GM21526 (cell line): ENCODE measurements at regions not wholly inside any gene's neighbourhood (a gene's known extent, or its start where the extent isn't known, plus 50 kb on each side); places are given as distances from the start of the nearest gene placed in this dataset.

ENCODE experiments used
- ATAC-seq: cut with Tn5 transposase; IDR thresholded peaks from one replicate; pipeline ENCODE4 v1.9.1; 2021; ENCODE audit warnings: moderate library complexity; ENCODE audit not compliant: unreplicated experiment, low FRiP score

DNA sequence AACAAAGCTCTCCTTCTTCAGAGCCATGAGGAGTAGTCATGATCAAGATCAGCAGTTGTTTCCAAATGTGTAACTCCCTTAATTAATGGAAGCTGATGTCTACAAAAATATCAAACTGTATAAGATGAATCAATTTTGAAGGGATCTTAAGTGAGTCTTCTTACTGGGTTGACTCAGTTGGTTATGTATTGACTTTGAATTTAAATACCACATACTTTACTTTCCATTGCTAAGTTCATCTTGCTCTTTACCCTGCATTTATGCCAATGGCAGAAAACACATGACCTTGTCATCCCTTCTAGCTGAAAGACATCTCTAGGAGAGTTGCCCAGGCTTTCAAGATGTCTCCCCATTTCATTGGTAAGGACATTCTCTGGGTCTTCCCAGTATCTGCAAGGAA lies 123.2 kb upstream of the STMND1 start:
- ATAC-seq = no peak

DNA sequence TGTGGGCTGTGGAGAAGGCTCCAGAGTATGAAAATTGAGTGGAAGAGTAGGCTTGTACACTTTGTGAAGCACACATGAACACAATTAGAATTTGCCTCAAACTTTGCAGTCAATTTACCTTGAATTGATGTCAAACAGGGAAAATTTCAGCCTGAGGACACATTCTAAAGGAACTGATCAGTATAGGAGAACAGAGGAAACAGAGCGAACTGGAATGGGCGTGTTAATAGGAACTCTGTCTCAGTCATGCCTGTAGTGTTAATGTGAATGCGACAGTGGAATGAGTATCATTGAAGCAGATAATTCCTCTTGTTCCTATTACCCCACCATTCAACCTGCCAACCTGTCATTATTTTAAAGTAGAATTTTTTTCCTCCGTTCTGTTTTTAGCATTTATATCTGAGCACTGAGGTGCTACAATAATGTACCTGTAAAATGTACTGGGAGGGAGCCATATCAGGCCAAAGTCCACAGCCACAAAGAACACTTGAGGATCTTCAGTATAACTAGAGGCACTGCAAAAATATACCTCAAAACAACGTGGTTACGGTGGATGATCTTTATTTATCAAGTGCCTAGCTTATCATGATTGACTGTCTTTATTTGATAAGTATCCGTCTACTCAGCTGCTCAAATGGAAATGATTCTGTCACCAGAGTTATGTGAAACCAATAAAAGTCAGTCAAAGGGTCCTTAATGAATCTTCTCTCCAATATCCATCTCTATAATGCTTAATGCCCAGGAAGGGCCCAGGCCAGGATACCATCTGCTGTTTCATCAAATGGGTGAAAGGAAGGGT lies 125.3 kb upstream of the STMND1 start:
- no peak for ATAC-seq

DNA sequence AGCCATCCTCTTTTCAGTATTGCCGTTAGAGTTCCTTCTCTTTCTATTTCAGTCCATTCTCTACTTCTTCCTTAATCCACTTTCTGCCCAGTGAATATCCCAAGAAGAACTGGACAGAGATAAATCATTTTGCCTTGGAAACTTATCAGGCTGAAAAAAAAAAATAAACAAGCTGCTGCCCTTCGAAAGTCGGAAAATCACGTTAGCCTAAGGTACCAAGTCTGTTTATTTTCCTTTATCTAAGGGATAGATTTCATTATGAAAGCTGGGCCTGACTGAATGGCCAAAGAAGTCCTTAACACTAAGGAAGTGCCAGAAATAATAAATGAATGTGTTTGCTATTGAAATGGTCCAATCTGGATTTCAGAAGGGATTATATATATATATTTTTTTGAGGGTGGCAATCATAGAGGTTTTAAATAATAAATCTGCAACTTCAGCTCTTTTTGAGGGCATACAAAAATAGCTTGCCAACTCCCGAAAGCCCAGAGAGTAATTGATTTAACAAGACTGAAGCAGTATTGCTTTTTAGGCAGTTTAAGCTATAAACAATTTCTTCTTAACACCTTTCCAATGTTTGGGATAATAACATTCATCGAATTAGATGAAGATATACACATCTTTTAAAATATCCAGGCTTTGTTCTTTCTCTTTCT lies 127.0 kb upstream of the STMND1 start:
- ATAC-seq = no peak

DNA sequence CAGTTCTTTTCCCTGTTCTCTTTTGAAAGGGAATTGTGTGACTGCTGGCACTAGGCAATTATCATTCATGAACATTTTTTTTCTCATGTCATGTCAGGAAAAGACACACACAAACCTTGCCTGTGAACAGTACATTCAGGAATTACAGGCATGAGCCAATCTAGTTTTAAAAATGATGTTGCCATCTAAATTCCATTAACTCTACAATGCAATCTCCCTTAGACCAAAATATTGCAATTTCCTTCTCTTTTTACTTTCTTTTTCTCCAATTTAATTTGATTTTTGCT lies 127.5 kb upstream of the STMND1 start:
- no peak for ATAC-seq

DNA sequence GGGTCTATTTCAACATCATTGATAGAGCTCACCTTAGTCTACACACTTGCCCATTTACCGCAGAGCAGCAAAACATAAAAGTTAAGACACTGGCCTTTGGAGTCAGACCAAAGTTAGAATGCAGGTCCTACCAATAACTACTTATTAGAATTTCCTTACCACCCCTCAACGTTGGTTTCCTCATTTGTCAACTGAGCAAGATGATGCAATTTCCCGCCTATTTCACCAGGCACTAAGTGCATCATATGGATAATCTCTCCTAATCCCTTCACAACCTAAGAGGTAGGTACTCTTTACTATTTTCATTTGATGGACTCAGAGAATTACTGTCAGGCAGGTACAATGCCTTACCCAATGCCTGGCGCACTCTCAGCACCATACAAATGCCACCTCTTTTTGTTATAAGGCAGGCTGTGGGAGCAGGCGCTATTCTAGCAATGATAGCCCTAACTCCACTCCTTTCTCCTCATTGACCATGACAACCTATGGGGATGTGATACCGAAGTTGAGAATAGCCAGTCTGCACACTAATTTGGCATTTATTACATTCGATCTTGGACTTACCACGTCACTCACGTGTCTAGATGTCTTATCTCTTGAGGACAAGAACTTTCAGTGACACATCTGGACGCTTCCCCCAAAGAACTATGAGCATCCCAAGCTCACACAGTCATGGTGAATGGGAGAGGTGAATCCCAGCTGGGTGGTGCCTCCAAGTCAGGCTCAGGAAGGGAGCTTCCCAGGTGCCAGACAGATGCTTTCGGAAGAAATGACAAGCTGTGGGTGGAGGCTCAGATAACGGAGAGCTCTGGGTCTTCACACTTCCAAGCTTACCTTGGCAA lies 128.1 kb upstream of the STMND1 start:
- ATAC-seq = no peak

DNA sequence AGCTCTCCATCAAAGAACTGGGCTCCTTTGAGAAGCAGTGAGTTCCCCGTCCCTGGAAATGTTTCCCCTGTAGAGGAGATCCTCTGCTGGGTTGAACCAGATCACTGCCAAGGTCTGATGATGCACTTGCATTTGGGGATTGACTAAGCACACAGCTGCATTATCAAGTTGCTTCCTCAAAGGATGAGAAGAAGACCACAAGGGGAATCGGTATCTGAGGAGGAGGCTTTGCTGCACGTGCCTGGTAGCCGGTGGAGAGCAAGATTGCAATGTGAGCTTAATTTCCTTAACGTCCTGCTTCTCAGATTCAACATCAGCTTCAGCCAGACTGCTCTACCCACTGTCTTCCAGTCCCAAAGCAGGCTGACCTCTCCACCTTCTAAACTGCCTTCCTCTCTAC lies 128.8 kb upstream of the STMND1 start:
- no peak for ATAC-seq

DNA sequence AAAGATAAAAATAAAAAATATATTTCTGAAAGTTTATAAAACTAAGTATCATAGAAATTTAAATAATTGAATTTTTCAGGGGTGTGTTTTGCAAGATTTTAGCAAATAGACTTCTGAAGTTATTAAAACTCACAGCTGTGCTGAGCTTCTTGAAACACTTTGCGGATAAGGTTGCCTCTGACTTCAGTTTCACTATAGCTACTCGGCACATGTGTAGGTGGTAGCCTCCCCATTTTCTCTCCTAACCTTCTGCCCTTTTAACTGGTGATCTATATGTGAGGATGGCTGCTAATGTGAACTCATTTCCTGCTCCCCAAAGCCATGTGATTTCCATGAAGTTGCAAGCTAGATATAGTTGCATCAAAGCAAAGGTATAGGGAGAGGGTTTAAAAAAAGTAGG lies 129.3 kb upstream of the STMND1 start:
- ATAC-seq = no peak

DNA sequence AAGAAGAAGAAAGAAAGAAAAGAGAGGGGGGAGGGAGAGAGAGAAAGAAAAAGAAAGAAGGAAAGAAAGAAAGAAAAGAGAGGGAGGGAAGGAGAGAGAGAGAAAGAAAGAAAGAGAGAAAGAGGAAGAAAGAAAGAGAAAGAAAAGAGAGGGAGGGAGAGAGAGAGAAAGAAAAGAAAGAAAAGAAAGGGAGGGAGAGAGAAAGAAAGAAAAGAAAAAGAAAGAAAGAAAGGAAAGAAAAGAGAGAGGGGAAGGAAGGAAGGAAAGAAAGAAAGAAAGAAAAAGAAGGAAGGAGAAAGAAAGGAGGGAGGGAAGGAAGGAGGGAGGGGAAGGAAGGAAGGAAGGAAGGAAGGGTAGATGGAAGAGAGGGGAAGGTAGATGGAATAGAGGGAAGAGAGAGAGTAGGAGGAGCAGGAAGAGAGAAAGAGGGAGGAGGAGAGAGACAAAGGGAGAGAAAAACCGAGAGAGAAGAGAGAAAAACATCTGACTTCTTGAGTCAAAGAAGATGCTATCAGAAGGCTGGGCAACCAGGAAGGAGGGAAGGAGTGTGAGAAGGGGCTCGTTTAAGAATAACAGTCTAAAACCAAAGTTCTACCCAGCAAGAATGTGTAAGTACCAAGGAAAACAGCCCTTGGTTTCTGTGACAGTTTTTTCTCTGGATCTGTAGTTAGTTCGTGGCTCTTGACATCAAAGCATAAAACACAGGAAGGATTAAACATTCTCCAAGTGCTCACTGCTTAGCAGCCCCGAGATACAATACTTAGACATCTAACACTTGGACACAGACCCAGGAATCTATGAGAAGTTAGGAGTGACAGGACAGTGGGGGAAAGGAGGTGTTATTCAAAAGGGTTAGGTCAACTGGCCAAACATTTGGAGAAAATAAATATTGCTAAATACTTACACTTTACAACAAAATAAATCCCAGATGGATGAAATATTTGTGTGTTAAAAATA lies 131.9 kb upstream of the STMND1 start:
- ATAC-seq = no peak

DNA sequence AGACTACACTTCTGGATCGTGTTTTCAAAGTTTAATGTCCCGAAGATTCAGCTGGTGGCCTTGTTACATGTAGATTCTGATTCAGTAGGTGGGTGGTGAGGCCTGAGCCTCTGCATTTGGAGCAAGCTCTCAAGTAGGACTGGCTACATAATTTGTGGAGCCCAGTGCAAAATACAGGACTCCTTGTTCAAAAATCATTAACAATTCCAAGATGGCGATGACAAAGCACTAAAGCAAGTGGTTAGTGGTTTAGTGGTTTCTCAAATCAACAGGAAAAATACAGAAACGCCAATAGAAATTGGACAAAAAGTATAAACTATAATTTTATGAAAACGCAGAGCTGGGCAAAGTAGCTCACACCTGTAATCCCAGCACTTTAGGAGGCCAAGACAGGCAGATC lies 133.7 kb upstream of the STMND1 start:
- no peak for ATAC-seq

DNA sequence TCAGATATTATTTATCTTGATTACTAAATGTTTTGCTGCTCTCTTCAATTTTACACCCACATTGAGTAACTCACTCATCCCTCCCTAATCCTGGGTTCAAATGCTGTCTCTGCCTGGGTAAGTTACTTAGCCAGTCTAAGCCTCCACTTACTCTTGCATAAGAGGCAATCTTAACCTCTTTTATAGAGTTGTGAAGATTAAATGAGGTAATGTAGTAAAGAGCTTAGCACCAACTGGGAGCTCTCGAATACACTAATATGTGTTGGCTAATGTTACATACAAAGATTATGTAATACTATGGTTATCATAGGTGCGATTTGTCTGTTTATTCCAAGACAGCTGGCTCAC lies 134.4 kb upstream of the STMND1 start:
- ATAC-seq = no peak

DNA sequence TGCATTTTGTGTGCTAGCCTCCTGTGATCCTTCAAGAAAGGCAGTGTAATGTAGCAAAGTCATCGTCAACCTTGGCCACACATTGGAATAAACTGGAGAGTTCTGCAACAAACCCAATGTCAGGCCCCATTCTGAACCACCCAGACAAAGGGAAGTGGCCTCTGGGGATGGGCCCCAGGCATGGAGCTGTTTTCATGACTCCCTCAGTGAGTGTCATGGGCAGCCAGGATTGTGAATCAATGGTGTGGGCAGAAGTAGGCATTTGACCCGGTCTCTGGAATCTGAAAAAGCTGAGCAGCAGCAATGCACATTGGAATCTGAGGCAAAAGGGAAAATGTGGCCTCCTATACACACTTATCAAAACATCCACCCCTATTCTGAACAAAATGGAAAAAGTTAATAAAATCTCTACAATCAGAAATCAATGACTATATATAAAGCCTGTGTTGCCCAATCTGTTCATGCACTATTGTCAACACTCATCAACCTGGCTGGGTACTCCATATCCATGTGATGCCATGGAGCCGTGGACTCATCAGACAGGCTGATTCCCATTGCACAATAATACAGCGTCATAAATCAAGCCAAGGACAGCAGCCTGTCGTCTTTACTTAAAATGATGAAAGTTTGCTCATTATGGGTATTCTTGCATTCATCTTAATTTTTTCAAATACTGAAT lies 134.9 kb upstream of the STMND1 start:
- no peak for ATAC-seq

DNA sequence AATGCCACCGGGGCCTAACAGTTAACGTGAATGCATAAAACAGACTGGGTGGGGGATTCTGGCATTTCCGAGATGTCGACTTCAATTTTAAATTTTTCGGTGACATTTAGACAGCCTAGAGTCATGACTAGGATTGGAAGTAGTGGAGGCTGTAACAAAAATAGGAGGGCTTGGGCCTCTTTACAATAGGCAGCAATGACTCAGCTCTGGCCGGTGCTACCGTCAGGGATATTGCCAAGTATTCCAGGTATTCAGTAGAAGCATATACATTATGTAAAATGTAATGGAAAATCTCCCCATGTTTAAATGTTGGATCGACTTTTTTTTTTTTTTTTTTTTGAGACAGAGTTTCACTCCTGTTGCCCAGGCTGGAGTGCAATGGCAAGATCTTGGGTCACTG lies 136.2 kb upstream of the STMND1 start:
- ATAC-seq = no peak

DNA sequence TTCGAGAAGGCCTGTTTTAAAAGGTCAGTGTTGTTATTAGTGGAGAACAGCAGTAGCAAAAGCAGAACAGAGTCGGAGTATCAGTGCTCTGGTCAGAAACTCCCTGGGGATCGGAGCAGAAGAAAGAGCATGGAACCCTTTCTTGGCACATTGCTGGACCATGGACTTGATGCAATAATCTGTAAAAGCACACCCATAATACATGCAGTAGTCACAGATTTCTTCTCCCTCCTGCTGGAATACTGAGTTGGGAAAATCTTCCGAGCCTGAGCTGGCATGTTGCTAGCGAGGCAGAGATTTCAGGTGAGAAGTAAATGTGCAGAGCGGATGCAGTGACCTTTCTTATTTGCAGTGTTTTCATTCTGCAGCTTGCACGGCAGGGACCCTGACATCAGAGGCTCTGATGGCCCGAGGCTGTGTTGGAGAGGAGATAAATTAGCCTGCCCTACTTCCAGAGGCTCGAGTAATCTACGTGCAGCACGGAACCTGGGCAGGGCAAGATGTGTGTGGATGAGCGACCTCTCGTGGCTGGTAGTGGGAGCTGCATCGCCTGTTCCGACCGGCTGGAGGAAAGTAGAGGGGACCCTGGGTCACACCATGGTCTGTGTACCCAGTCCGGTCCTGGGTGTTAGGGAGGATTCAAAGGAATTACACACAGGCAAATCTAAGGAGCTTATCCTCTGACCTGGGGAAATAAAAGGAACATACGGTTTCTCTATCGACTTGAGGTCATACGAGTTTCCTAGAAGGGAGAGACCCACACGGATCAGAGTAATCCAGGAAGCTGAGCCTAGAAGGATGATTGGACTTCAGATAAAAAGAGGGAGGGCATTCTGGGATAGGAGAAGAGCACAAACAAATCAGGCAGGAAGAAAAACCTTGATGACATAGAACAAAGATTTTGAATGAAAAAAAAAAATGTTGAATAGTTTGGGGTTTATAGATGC lies 137.0 kb upstream of the STMND1 start:
- ATAC-seq = peak; percentile 63

DNA sequence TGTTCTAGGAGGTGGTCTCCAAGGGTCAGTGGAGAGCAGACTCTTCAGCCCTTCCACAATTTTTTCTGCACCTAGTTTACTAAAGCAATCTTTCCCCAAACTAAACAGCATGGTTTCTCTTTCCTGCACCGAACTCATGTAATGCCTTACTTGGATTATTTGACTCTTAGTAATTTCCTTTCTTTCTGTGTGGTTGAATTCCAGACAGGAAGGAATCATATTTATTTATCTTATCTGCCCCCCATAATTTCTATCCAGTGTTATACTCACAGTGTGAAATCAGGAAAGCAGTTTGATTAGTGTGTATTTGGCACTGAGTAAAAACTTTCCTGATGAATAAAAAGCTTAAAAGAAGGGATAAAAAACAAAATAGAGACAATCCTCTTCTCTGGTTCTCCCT lies 140.3 kb upstream of the STMND1 start:
- ATAC-seq = no peak

DNA sequence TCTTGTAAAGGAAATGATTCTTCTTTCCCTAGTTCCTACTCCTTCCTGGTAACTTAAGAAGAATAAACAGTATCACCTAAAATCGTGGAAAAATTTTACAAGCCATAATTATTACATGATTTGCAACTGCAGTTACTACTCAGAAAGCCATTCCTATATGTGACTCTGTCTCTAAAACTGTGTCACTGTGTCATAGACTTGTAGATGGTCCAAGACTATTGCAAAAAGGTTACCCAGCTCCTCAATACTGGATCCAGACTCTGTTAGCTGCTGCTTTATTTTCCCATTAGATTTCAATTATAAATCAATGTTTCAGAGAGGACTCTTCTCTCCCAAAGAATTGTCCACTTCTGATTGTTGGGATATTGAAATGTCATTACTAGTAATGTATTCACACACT lies 142.1 kb upstream of the STMND1 start:
- no peak for ATAC-seq

DNA sequence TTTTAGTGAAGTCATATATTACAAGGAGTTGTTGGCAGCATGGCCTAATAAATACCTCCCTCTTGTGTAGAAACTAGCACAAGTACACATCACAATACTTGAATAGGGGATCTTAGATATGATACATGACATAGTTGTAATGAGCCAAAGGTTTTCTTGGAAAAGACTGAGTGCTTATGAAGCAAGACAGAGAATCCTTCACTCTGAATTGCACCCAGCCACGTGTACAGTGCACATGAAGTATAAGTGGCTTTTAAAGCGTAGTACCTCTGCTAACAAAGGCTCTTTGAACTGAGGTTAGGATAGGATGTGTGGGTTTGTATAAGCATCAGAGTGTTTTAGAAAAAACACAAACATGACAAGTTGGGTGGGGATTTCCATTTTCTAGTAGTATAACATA lies 145.5 kb upstream of the STMND1 start:
- ATAC-seq = no peak

DNA sequence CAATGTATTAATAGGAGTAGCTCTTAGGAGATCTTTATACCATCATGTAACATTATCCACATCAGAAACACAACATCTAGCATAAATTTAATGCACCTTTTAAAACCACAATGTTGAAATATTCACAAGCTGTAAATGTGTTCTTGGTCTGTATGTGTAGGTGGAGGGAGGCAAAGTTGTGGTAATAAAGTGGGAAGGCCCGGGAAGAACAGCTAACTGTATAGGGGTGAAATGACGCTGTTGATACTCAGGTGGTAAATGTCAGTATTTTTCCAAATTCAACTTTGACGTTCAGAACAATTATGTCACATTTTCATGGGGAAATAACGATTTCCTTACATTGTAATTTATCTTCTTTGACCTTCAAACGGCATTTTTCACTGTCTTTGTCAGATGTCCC lies 146.0 kb upstream of the STMND1 start:
- ATAC-seq = no peak

DNA sequence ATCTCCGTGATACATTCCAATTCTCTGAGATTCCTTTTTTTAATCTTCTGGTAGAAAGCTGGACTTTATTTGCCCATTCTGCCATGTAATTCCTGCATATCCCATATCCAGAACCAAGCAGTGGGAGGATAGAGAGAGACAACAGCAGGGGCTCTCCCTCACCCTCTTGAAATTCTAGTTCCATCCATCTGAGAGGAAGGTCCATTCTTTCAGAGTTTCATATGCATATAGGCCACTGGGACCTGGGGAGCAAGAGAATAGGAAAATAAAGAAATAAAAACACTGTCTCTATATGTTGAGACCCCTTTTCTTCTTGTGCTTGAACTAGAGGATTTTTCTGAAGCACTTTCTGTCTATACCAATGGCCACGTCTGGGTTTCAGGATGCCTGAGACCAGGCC lies 147.9 kb upstream of the STMND1 start:
- no peak for ATAC-seq

DNA sequence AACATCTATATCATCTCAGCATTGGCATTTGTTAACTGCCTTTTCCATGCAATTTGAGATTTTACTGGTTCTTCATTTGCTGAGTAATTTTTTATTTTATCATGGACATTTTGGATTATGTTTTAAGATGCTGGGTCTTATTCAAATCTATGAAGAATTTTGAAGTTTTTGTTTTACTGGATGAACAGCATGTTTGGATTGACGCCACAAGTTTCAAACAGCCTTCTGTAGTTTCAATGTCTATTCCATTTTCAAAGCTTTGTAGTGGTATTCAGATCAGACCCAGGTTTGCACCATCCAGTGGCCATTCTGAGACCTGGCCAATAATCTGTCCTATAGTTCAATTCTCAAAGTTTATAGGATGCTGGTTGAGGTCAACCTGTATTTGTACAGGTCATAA lies 148.4 kb upstream of the STMND1 start:
- ATAC-seq = no peak
